H7 (cell line): ENCODE measurements at regions not wholly inside any gene's neighbourhood (a gene's known extent, or its start where the extent isn't known, plus 50 kb on each side); places are given as distances from the start of the nearest gene placed in this dataset.

Experiments
- DNase-seq: peaks from one replicate; pipeline ENCODE4 v3.0.0; 2012
- H3K27me3 ChIP-seq: 2 replicates; pipeline ENCODE4 v1.6.0; 2011; ENCODE audit warnings: mild to moderate bottlenecking, low read length; ENCODE audit not compliant: control insufficient read depth, insufficient read depth
- H3K36me3 ChIP-seq: replicated peaks from 2 replicates; pipeline ENCODE4 v1.5.1; 2011; ENCODE audit warnings: low read length; ENCODE audit not compliant: control insufficient read depth, insufficient read depth
- H3K4me3 ChIP-seq: 2 replicates; pipeline ENCODE4 v1.5.1; 2011; ENCODE audit warnings: low read depth, mild to moderate bottlenecking, control low read depth, low read length, moderate library complexity; ENCODE audit not compliant: insufficient read depth

DNA sequence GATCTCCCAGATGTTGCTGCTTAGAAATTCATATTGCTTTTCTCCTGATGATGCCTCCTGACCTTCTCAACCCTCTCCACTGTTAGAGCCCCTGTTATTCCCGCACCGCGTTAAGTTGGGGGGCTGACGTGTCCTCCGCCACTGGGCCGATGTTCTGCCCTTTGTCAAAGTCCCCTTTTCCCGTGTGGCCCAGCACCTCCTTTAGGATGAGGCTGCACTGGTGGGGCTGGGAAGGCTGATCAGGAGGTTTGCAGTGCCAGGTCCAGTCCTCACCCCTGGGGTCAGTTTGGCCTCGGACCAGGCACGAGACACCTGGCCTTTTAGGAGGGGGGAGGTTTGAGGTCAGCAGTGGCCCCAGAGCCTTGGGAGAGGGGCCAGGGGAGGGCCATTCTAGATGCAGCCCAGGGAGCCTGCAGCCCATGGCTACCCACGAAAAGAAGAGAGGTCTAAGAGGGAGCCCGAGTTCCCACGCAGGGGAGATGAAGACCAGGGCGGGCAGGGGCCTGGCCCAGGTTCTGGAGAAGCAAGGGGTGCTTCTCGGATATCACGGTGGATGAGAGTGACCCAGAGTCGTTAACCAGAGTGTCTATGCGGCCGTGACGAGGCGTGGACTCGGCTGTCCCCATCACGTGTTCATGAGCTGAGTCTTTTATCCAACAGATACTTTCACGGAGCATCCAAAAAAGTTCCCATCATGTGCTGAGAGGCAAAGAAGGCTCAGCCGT, 150.4 kb downstream of the DNAJB6 start:
- H3K27me3 ChIP-seq = no peaks in the 10 kb centered on the region
- no peak for DNase-seq
- no peaks in the 10 kb centered on the region for H3K36me3 ChIP-seq
- no peak overlapping the region for H3K4me3 ChIP-seq

DNA sequence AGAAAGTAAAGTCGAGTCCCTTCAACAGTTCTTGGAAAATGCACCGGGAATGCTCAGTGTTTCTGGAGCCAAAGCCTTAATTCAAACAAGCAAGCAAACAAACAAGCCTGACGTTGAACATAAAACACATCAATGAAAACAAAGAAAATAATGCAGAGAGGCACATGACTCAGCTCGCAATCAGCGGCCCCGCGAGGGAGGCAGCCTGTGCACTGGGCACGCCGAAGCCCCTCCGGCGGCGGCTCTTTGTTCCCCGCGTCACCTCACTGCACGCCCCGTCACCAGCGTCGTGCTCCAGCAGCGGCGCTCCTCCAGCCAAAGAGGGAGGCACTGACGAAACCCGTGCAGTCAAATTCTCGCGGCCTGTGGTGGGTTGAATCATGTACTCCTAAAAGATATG, 151.5 kb downstream of the DNAJB6 start:
- no peaks in the 10 kb centered on the region for H3K36me3 ChIP-seq
- no peak for DNase-seq

DNA sequence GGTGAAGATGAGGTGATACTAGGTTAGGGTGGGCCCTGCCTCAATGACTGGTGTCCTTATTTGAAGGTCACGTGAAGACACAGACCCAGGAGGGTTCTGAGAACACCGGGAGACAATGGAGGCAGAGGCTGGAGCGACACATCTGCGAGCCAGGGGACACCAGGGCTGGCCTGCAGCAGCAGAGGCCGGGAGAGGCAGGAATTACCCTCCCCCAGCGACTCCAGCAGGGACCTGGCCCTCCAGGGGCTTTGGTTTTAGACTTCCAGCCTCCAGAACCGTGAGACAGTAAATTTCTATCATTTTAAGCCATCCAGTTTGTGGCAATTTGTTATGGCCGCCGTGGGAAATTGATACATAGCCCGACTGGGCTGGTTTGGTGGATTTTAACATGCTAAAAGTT, 152.2 kb downstream of the DNAJB6 start:
- no peaks in the 10 kb centered on the region for H3K27me3 ChIP-seq
- DNase-seq = no peak
- H3K4me3 ChIP-seq = no peak overlapping the region
- no peaks in the 10 kb centered on the region for H3K36me3 ChIP-seq

More for the DNA sequence above, 151.5 kb downstream of the DNAJB6 start:
- H3K27me3 ChIP-seq = no peaks in the 10 kb centered on the region
- no peak overlapping the region for H3K4me3 ChIP-seq
